ENCODE measurements at regions not wholly inside any gene's neighbourhood (a gene's known extent, or its start where the extent isn't known, plus 50 kb on each side); places are given as distances from the start of the nearest gene placed in this dataset.

GRCh38 chr11:115700496-115700895, 196.3 kb upstream of the CADM1 start:
- 55% methylated on average over 4 of the region's 4 CpGs for WGBS
- H3K4me1 ChIP-seq, result peaks cover 5% of the 10 kb centered on the region
- no peaks in the 10 kb centered on the region for H3K27me3 ChIP-seq
- H3K27ac ChIP-seq, result no peak overlapping the region
- H3K36me3 ChIP-seq, result no peaks in the 10 kb centered on the region
- no peak overlapping the region for H3K4me3 ChIP-seq
- DNase-seq (ENCODE audit: low spot score in 2 of 2), result no peak
- TF ChIP-seq POLR2AphosphoS5 (IDR thresholded peaks at IDR 0.05) (no peak), POLR2A (IDR thresholded peaks at IDR 0.05) (no peak), EP300 (IDR thresholded peaks at IDR 0.05) (no peak), CTCF (IDR thresholded peaks at IDR 0.05) (no peak)
- H3K9me3 ChIP-seq, result no peaks in the 10 kb centered on the region

GRCh38 chr11:115699733-115700132, 195.5 kb upstream of the CADM1 start:
- WGBS, result 46% methylated on average over 3 of the region's 3 CpGs
- no peak for DNase-seq (ENCODE audit: low spot score in 2 of 2)
- no peak overlapping the region for H3K27ac ChIP-seq

GRCh38 chr11:115699326-115699725, 195.1 kb upstream of the CADM1 start:
- Histone ChIP-seq H3K4me3 (no peak overlapping the region), H3K4me1 (peaks cover 5% of the 10 kb centered on the region), H3K27me3 (no peaks in the 10 kb centered on the region), H3K9me3 (no peaks in the 10 kb centered on the region), H3K27ac (no peak overlapping the region), H3K36me3 (no peaks in the 10 kb centered on the region)
- WGBS, result 80% methylated on average over 5 of the region's 5 CpGs
- TF ChIP-seq POLR2A (IDR thresholded peaks at IDR 0.05) (no peak), CTCF (IDR thresholded peaks at IDR 0.05) (no peak), POLR2AphosphoS5 (IDR thresholded peaks at IDR 0.05) (no peak), EP300 (IDR thresholded peaks at IDR 0.05) (no peak)
- DNase-seq (ENCODE audit: low spot score in 2 of 2), result no peak

More at GRCh38 chr11:115699733-115700132, 195.5 kb upstream of the CADM1 start:
- H3K4me1 ChIP-seq, result peaks cover 5% of the 10 kb centered on the region
- H3K36me3 ChIP-seq, result no peaks in the 10 kb centered on the region
- no peaks in the 10 kb centered on the region for H3K27me3 ChIP-seq
- no peaks in the 10 kb centered on the region for H3K9me3 ChIP-seq
- no peak for TF ChIP-seq POLR2A (IDR thresholded peaks at IDR 0.05)
- no peak for TF ChIP-seq EP300 (IDR thresholded peaks at IDR 0.05)
- no peak overlapping the region for H3K4me3 ChIP-seq

- WGBS, result 84% methylated on average over 4 of the region's 4 CpGs
Measured at GRCh38 chr11:115698243-115698642, 194.0 kb upstream of the CADM1 start.

GRCh38 chr11:115696563-115696962, 192.3 kb upstream of the CADM1 start:
- Histone ChIP-seq H3K4me3 (no peak overlapping the region), H3K9me3 (no peaks in the 10 kb centered on the region), H3K36me3 (no peaks in the 10 kb centered on the region), H3K4me1 (peaks cover 5% of the 10 kb centered on the region), H3K27ac (no peak overlapping the region), H3K27me3 (peaks cover 12% of the 10 kb centered on the region)
- 34% methylated on average over 4 of the region's 4 CpGs for WGBS
- no peak for DNase-seq (ENCODE audit: low spot score in 2 of 2)
- TF ChIP-seq EP300 (IDR thresholded peaks at IDR 0.05) (no peak), POLR2A (IDR thresholded peaks at IDR 0.05) (no peak), CTCF (IDR thresholded peaks at IDR 0.05) (no peak), POLR2AphosphoS5 (IDR thresholded peaks at IDR 0.05) (no peak)

More at GRCh38 chr11:115698243-115698642, 194.0 kb upstream of the CADM1 start:
- TF ChIP-seq POLR2AphosphoS5 (IDR thresholded peaks at IDR 0.05), result no peak
- TF ChIP-seq CTCF (IDR thresholded peaks at IDR 0.05), result no peak
- no peak for TF ChIP-seq EP300 (IDR thresholded peaks at IDR 0.05)
- TF ChIP-seq POLR2A (IDR thresholded peaks at IDR 0.05), result no peak
- H3K36me3 ChIP-seq, result no peaks in the 10 kb centered on the region
- H3K27me3 ChIP-seq, result no peaks in the 10 kb centered on the region
- no peak overlapping the region for H3K27ac ChIP-seq
- no peaks in the 10 kb centered on the region for H3K9me3 ChIP-seq
- DNase-seq (ENCODE audit: low spot score in 2 of 2), result no peak
- peaks cover 5% of the 10 kb centered on the region for H3K4me1 ChIP-seq
- no peak overlapping the region for H3K4me3 ChIP-seq

All from suprapubic skin (tissue), 4 donors.